Vagina (tissue), 2 donors: ENCODE measurements at regions not wholly inside any gene's neighbourhood (a gene's known extent, or its start where the extent isn't known, plus 50 kb on each side); places are given as distances from the start of the nearest gene placed in this dataset.

ENCODE experiments used
- DNase-seq, 2 donors: peaks; one replicate each; pipeline ENCODE4 v3.0.0-alpha.2; 2017; ENCODE audit errors: extremely low spot score in 2 of 2
- H3K27ac ChIP-seq: fragments of 200-600 bp; sonication (generic); one replicate; pipeline ENCODE4 v1.5.1; 2019
- H3K27me3 ChIP-seq: fragments of 200-600 bp; sonication (generic); one replicate; pipeline ENCODE4 v1.5.1; 2019
- H3K36me3 ChIP-seq, 2 donors: fragments of 200-600 bp; sonication (generic); one replicate each; pipeline ENCODE4 v1.5.1; 2017 to 2019
- H3K4me1 ChIP-seq: fragments of 200-600 bp; sonication (generic); one replicate; pipeline ENCODE4 v1.5.1; 2019
- H3K4me3 ChIP-seq, 2 donors: fragments of 200-600 bp; sonication (generic); 1 replicate in 1 of 2; 2 replicates in 1 of 2; pipeline ENCODE4 v1.5.1; 2016 to 2019
- H3K9me3 ChIP-seq: fragments of 200-600 bp; sonication (generic); one replicate; pipeline ENCODE4 v1.5.1; 2019
- POLR2A ChIP-seq, 2 donors: fragments of 450-650 bp; IDR thresholded peaks; one replicate each; pipeline ENCODE4 v1.6.1; 2017; ENCODE audit warnings: antibody characterized with exemption in 2 of 2, mild to moderate bottlenecking in 2 of 2, moderate library complexity in 2 of 2
- POLR2AphosphoS5 ChIP-seq, 2 donors: sonication (generic); formaldehyde crosslinking; IDR thresholded peaks; one replicate each; pipeline ENCODE4 v1.9.0; 2017; ENCODE audit warnings: antibody characterized with exemption in 2 of 2, mild to moderate bottlenecking in 2 of 2, low read depth in 1 of 2; ENCODE audit not compliant: insufficient read depth in 1 of 2
- intact Hi-C: fragments of 100-400 bp; cut with DNase I; formaldehyde crosslinking; loops from one replicate; pipeline ENCODE4 v1.15.1; 2023
- TF ChIP-seq, protein P1 (sequence below), 3 experiments: fragments of 450-650 bp in 2 of 3; fragments of 200-600 bp in 1 of 3; sonication (generic) in 1 of 3; IDR thresholded peaks; one replicate each; pipeline ENCODE4 v1.5.1; 2017 to 2019; ENCODE audit warnings: antibody characterized with exemption in 3 of 3, mild to moderate bottlenecking in 2 of 3, moderate library complexity in 2 of 3

- Histone ChIP-seq H3K36me3 (no peaks in the 10 kb centered on the region), H3K4me1 (no peaks in the 10 kb centered on the region), H3K4me3 (no peak overlapping the region), H3K27me3 (no peaks in the 10 kb centered on the region), H3K9me3 (no peaks in the 10 kb centered on the region), H3K27ac (no peak overlapping the region)
- intact Hi-C loops, result no loop called here
- DNase-seq, result no peak
- no peak for TF ChIP-seq POLR2AphosphoS5 (IDR thresholded peaks at IDR 0.05; ENCODE audit: insufficient read depth in 1 of 2, low read depth in 1 of 2)
- TF ChIP-seq POLR2A (IDR thresholded peaks at IDR 0.05), result no peak
- TF ChIP-seq, protein P1, sequence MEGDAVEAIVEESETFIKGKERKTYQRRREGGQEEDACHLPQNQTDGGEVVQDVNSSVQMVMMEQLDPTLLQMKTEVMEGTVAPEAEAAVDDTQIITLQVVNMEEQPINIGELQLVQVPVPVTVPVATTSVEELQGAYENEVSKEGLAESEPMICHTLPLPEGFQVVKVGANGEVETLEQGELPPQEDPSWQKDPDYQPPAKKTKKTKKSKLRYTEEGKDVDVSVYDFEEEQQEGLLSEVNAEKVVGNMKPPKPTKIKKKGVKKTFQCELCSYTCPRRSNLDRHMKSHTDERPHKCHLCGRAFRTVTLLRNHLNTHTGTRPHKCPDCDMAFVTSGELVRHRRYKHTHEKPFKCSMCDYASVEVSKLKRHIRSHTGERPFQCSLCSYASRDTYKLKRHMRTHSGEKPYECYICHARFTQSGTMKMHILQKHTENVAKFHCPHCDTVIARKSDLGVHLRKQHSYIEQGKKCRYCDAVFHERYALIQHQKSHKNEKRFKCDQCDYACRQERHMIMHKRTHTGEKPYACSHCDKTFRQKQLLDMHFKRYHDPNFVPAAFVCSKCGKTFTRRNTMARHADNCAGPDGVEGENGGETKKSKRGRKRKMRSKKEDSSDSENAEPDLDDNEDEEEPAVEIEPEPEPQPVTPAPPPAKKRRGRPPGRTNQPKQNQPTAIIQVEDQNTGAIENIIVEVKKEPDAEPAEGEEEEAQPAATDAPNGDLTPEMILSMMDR (IDR thresholded peaks at IDR 0.05), result no peak
Measured at GRCh38 chr5:112616812-112617547, 120.7 kb upstream of the APC start.

GRCh38 chr5:112625246-112625645, 112.4 kb upstream of the APC start:
- H3K9me3 ChIP-seq, result no peaks in the 10 kb centered on the region
- no peak for DNase-seq
- no peak overlapping the region for H3K27ac ChIP-seq
- no peaks in the 10 kb centered on the region for H3K27me3 ChIP-seq
- no peaks in the 10 kb centered on the region for H3K36me3 ChIP-seq
- H3K4me3 ChIP-seq, result no peak overlapping the region
- H3K4me1 ChIP-seq, result no peaks in the 10 kb centered on the region
- intact Hi-C loops, result no loop called here
- no peak for TF ChIP-seq POLR2A (IDR thresholded peaks at IDR 0.05)
- TF ChIP-seq, protein P1 (IDR thresholded peaks at IDR 0.05), result no peak
- no peak for TF ChIP-seq POLR2AphosphoS5 (IDR thresholded peaks at IDR 0.05; ENCODE audit: insufficient read depth in 1 of 2, low read depth in 1 of 2)

GRCh38 chr5:112625689-112626438, 111.8 kb upstream of the APC start:
- Histone ChIP-seq H3K9me3 (no peaks in the 10 kb centered on the region), H3K4me3 (no peak overlapping the region), H3K36me3 (no peaks in the 10 kb centered on the region), H3K4me1 (no peaks in the 10 kb centered on the region), H3K27me3 (no peaks in the 10 kb centered on the region), H3K27ac (no peak overlapping the region)
- TF ChIP-seq, protein P1 (IDR thresholded peaks at IDR 0.05), result no peak
- TF ChIP-seq POLR2A (IDR thresholded peaks at IDR 0.05) (no peak), POLR2AphosphoS5 (IDR thresholded peaks at IDR 0.05; ENCODE audit: insufficient read depth in 1 of 2, low read depth in 1 of 2) (no peak)
- intact Hi-C loops, result no loop called here
- no peak for DNase-seq

GRCh38 chr5:112626715-112627114, 111.0 kb upstream of the APC start:
- Histone ChIP-seq H3K27ac (no peak overlapping the region), H3K27me3 (no peaks in the 10 kb centered on the region), H3K9me3 (no peaks in the 10 kb centered on the region), H3K36me3 (no peaks in the 10 kb centered on the region), H3K4me3 (no peak overlapping the region), H3K4me1 (no peaks in the 10 kb centered on the region)
- intact Hi-C loops, result no loop called here
- TF ChIP-seq POLR2A (IDR thresholded peaks at IDR 0.05), result no peak
- no peak for TF ChIP-seq POLR2AphosphoS5 (IDR thresholded peaks at IDR 0.05; ENCODE audit: insufficient read depth in 1 of 2, low read depth in 1 of 2)
- TF ChIP-seq, protein P1 (IDR thresholded peaks at IDR 0.05), result no peak
- DNase-seq, result no peak
